AML-193 (cell line): ENCODE measurements at regions not wholly inside any gene's neighbourhood (a gene's known extent, or its start where the extent isn't known, plus 50 kb on each side); places are given as distances from the start of the nearest gene placed in this dataset.

Source experiments
- DNase-seq, 2 experiments: peaks; one replicate each; lab custom pipeline; 2025; lab: John Stamatoyannopoulos, UW

DNA sequence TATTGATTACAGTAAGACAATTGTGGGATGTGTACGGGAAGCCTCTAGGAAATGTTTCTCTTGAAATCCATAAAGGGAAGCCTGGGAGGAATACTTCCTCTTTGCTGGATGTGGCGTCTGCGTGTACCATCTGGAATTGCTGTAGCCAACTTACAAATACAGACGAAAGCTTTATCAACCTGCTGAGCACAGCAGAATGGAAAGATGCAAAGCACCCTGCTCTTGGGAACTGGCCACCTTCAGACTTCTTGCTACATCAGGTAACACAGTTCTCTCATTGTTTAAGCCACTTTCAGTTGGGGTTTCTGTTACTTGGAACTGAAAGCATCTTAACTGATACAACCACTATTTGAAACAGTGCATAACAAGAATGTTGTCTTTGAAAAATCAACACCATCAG, 213.8 kb downstream of the HRH4 start:
- no peak for DNase-seq

- DNase-seq, result no peak
These were observed 214.2 kb downstream of the HRH4 start for GRCh38 chr18:24674605-24675004.

GRCh38 chr18:24677011-24677410, 216.6 kb downstream of the HRH4 start:
- DNase-seq, result no peak

GRCh38 chr18:24678107-24678506, 217.7 kb downstream of the HRH4 start:
- DNase-seq, result no peak

- no peak for DNase-seq
These were observed 218.2 kb downstream of the HRH4 start for GRCh38 chr18:24678626-24679025.

DNA sequence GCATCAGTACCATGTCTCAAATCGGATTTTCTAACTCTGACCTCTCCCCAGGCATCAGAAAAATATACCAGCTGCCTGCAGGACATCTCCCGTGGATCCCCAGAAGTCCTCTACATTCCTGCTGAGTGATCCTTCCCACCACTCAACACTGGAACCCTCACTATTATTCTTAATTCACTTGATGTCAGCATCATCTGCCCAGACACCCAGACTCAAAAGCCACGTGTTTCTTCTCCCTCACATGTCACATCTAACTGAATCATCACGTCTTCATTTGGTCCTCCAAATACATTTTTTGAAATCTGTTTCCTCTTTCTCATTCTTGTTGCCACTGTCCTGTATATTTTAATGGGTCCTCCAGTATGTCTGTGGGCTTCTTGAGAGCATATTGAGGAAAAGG, 218.6 kb downstream of the HRH4 start:
- DNase-seq, result no peak

DNA sequence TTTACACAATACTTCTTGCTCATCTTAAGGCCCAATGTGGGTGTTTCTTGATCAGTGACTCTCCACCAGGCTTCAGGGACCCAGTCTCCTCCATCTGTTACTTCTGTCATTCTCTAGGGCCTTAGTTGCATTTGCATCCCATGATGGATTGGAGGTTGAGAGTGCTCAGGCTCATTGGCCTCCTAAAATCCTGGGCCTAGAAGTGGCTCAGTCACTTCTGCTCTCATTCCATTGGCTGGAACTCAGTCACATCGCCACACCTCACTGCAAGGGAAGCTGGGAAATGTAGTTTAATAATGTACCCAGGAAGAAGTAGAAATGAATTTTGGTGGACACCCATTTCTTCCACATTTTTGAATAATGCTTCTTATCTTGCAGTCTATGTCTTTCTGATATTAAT, 223.5 kb downstream of the HRH4 start:
- no peak for DNase-seq

- DNase-seq, result no peak
These were observed 225.0 kb downstream of the HRH4 start for GRCh38 chr18:24685254-24685959.

DNA sequence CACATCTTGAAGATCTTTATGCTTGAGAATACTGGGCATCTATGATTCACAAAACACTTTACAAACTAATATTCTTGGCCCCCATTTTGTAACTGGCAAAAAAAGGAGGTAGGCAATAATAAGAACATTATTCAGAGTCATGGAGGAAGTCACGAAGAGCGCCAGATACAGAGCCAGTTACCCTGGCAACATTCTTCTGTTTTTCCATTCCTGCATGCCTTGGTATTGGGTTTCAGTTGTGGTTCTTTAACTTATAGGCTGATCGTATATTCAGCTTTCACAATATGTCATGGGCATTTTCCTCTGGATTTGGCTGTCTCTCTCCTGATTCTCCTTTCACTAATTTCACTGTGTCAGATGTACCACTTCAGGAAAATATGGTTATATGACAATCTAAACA, 234.7 kb downstream of the HRH4 start:
- DNase-seq, result no peak

DNA sequence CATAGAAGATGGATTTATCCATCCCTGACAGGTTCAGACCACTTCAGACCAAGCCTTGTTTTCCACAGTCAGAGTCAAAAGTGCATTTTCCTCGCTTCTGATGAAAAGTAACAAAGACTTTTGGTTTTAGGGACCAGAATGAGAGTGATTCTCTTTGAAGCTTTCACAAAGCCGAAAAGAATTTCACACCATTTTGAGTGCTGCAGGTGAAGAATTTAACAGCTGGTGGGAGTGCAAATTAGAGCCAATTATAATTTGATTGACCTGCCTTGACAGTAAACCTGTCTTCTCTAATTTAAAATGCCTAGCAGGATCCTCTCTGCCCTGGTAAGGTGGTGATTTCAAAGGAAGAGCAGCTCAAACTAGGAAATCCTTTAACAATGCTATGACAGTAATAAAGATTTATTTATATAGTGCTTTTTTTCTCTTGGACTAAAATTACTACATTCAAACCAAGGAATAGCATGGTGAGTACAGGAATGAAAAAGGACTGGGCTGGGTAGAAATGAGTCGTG, 241.6 kb downstream of the HRH4 start:
- DNase-seq, result no peak

GRCh38 chr18:24703316-24703715, 242.9 kb downstream of the HRH4 start:
- no peak for DNase-seq

- DNase-seq, result no peak
These were observed 244.7 kb downstream of the HRH4 start for GRCh38 chr18:24704946-24705630.

DNA sequence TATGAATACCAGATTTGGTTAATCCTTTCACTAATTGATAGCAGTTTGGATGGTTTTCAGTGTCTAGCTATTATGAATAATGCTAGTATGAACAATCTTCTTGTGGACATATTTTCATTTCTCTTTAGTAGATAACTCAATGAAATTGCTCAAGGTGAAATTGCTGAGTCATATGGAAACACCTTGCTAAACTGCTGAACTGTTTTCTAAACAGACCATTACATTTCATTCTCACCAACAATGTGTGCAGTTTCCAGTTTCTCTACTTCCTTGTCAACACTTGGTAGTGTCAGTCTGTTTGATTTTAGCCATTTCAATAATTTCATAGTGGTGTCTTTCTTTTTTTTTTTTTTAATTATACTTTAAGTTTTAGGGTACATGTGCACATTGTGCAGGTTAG, 250.0 kb downstream of the HRH4 start:
- DNase-seq, result no peak

DNA sequence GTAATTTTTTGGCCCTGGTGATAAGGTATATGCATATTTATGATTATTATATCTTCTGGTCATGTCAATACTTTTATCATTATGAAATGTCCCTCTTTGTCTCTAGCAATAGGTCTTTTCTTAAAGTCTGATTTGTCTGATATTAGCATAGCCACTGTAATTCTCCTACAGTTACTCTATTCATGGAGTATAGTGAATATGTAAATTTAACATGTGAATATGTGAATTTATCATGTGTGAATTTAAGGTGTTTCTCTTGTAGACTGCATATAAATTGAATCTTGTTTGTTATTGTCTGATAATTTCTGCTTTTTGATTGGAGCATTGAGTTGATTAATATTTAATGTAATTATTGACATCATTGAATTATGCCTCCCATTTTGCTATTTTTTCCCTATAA, 259.4 kb downstream of the HRH4 start:
- no peak for DNase-seq

DNA sequence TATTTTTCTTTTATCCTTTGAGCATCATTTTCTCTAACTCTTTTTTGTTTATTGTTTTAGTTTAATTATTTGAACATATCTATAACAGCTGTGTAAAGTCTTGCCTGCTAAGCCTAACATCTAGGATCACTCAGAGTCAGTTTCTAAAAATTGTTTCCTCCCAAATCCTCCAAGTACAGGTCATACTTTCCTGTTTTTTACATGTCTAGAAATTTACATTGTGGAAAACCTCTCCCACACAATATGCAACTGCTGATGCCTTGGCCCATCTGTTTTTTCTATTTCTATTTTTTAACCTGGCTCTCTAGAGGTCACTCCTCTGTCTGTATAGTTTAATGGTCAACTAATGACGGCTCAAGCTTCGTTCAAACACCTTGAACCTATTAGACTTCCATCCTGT, 261.0 kb downstream of the HRH4 start:
- no peak for DNase-seq

DNA sequence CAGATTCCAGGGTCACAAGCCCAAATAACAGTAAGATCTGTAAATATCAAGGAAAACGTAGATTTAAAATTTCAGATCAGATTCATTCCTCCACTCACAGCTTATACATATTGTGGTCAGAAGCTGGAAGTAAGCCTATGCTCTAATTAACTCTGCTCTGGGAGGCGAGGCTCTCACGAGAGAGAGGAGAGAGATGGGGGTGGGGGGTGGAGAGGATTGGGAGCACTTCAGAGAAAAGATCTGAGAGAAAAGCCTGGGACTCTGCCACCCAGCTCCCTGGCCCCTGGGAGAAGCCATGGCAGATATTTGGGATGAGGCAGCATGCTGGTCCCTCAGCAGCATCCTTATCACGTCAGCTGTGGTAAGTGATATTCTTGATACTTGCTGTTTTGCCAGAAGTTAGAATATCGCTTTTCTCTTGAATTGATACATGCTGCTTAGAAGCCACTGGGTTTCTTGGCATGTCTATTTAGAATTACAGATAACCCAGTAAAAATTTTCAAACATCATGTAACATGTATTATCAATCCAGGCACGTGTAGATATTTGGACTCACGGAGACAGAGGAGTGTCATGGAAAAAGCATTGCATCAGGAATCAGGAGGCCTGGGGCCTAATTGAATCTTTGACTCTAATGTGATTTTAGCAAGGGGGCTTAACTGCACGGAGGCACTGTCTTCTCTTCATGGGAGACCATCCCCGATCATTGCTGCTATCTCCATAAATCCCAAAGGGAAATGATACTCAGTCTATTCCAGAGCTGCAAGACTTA, 265.4 kb downstream of the HRH4 start:
- no peak for DNase-seq

- DNase-seq, result peak; percentile 50 to 52
These were observed 266.5 kb downstream of the HRH4 start for GRCh38 chr18:24726727-24727492.

GRCh38 chr18:24727685-24728084, 267.2 kb downstream of the HRH4 start:
- no peak for DNase-seq

- DNase-seq, result no peak
These were observed 270.7 kb downstream of the HRH4 start for GRCh38 chr18:24731158-24731557.

DNA sequence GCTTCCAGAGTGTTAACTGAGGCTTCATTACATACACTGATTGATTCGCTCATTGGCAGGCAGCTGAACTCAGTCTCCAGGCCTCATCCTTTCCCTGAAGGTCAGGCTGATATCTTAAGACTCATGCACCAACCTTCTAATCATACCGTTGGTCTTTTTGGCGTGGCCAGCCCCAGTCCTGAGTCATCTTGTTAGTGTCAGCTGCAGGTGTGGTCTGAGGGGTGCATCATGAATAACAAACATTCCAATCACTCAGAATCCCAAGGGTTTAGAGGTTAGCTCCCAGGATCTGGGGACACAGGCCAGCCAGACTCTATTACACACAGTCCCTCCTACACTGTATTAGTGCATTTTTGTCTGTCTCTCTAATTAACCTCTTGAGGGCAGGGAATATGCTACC, 271.5 kb downstream of the HRH4 start:
- DNase-seq, result no peak

GRCh38 chr18:24734058-24734457, 273.6 kb downstream of the HRH4 start:
- no peak for DNase-seq

DNA sequence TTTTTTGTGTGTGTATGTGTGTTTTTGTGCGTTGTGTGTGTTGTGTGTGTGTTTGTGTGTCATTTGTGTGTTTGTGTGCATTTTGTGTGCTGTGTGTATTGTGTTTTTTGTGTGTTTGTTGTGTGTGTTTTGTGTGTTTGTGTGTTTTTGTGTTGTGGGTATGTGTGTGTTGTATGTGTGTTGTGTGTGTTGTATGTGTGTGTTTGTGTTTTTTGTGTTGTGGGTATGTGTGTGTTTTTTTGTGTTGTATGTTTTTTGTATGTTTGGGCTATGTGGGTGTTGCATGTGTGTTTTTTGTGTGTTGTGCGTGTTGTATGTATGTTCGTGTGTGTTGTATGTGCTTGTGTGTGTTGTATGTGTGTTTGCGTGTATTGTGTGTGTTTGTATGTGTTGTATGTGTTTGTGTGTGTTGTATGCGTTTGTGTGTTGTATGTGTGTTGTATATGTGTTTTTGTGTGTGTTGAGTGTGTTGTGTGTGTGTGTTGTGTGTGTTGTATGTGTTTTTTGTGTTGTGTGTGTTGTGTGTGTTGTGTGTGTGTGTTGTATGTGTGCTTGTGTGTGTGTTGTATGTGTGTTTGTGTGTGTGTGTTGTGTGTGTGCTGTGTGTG, 275.3 kb downstream of the HRH4 start:
- DNase-seq, result no peak
